GM23338 (cell line): ENCODE measurements at regions not wholly inside any gene's neighbourhood (a gene's known extent, or its start where the extent isn't known, plus 50 kb on each side); places are given as distances from the start of the nearest gene placed in this dataset.
"Not testable (repeated sequence)": the region's sequence is repeated elsewhere in the genome, so short reads cannot be mapped to it uniquely, and the experiment has no call there.

Experiments used
- ATAC-seq: fragments of 200-7000 bp; cut with Tn5 transposase; 3 replicates; pipeline ENCODE4 v1.9.1; 2020
- DNase-seq: peaks from one replicate; pipeline ENCODE4 v3.0.0-alpha.2; 2015; ENCODE audit warnings: low spot score
- H2AFZ ChIP-seq: fragments of 200-600 bp; sonication (generic); 2 replicates; pipeline ENCODE4 v1.8.0; 2016; ENCODE audit warnings: antibody characterized with exemption, mild to moderate bottlenecking, moderate library complexity
- H3F3A ChIP-seq: fragments of 200-600 bp; sonication (generic); replicated peaks from 2 replicates; pipeline ENCODE4 v1.8.0; 2017; ENCODE audit warnings: antibody characterized with exemption, mixed run types, low read depth
- H3K27ac ChIP-seq: fragments of 200-600 bp; sonication (generic); 2 replicates; pipeline ENCODE4 v1.6.1; 2016; ENCODE audit warnings: low read depth
- H3K27me3 ChIP-seq: fragments of 200-600 bp; sonication (generic); 2 replicates; pipeline ENCODE4 v1.8.0; 2016; ENCODE audit warnings: mild to moderate bottlenecking, mixed run types, moderate library complexity; ENCODE audit not compliant: insufficient read depth
- H3K36me3 ChIP-seq: fragments of 200-600 bp; sonication (generic); 2 replicates; pipeline ENCODE4 v1.8.0; 2016; ENCODE audit warnings: mild to moderate bottlenecking; ENCODE audit not compliant: insufficient read depth
- H3K4me1 ChIP-seq: fragments of 200-600 bp; sonication (generic); 2 replicates; pipeline ENCODE4 v1.8.0; 2016; ENCODE audit warnings: mild to moderate bottlenecking, moderate library complexity; ENCODE audit not compliant: insufficient read depth
- H3K4me2 ChIP-seq: fragments of 200-600 bp; sonication (generic); 2 replicates; pipeline ENCODE4 v1.7.1; 2017; ENCODE audit warnings: mixed run types
- H3K4me3 ChIP-seq: fragments of 200-600 bp; sonication (generic); 2 replicates; pipeline ENCODE4 v1.6.1; 2016; ENCODE audit warnings: mixed run types
- H3K79me2 ChIP-seq: fragments of 200-600 bp; sonication (generic); replicated peaks from 2 replicates; pipeline ENCODE4 v1.8.0; 2017; ENCODE audit warnings: mild to moderate bottlenecking; ENCODE audit not compliant: insufficient read depth
- H3K9me2 ChIP-seq: fragments of 200-600 bp; sonication (generic); 2 replicates; pipeline ENCODE4 v1.8.0; 2017; ENCODE audit not compliant: insufficient read depth
- H4K20me1 ChIP-seq: fragments of 200-600 bp; sonication (generic); replicated peaks from 2 replicates; pipeline ENCODE4 v1.8.0; 2017; ENCODE audit warnings: mild to moderate bottlenecking; ENCODE audit not compliant: insufficient read depth
- H3K27ac Mint-ChIP-seq: 2 replicates; pipeline ENCODE4 v1.8.0; 2020; ENCODE audit warnings: inconsistent platforms, mild to moderate bottlenecking, moderate library complexity, mixed read lengths
- H3K27me3 Mint-ChIP-seq: 3 replicates; pipeline ENCODE4 v1.8.0; 2022; ENCODE audit warnings: low read depth, mild to moderate bottlenecking, moderate library complexity, mixed read lengths, inconsistent platforms; ENCODE audit not compliant: insufficient read depth, poor library complexity
- H3K36me3 Mint-ChIP-seq: 3 replicates; pipeline ENCODE4 v1.8.0; 2021; ENCODE audit warnings: low read depth, mild to moderate bottlenecking, inconsistent platforms, moderate library complexity, mixed read lengths
- H3K4me1 Mint-ChIP-seq: 3 replicates; pipeline ENCODE4 v1.8.0; 2020; ENCODE audit warnings: mild to moderate bottlenecking, inconsistent platforms, mixed read lengths
- H3K4me3 Mint-ChIP-seq: 3 replicates; pipeline ENCODE4 v1.8.0; 2021; ENCODE audit warnings: moderate library complexity, mild to moderate bottlenecking, inconsistent platforms, mixed read lengths
- H3K9me3 Mint-ChIP-seq: 3 replicates; pipeline ENCODE4 v1.8.0; 2020; ENCODE audit warnings: moderate library complexity, mild to moderate bottlenecking, inconsistent platforms, mixed read lengths
- EZH2phosphoT487 ChIP-seq: fragments of 200-600 bp; sonication (generic); IDR thresholded peaks from one replicate; pipeline ENCODE4 v1.8.1; 2018; ENCODE audit warnings: antibody characterized with exemption; ENCODE audit not compliant: unreplicated experiment
- JUNB ChIP-seq: IDR thresholded peaks from one replicate; pipeline ENCODE4 v1.6.1; 2016; ENCODE audit warnings: antibody characterized with exemption; ENCODE audit not compliant: unreplicated experiment
- NANOG ChIP-seq: IDR thresholded peaks from 2 replicates; pipeline ENCODE4 v1.6.1; 2016; ENCODE audit warnings: antibody characterized with exemption, borderline replicate concordance
- REST ChIP-seq: IDR thresholded peaks from one replicate; pipeline ENCODE4 v1.6.1; 2018; ENCODE audit warnings: antibody characterized with exemption; ENCODE audit not compliant: unreplicated experiment
- ZNF114 ChIP-seq: fragments of 250-450 bp; sonication (Bioruptor Pico); IDR thresholded peaks from 2 replicates; pipeline ENCODE4 v1.5.0; 2020; ENCODE audit warnings: mild to moderate bottlenecking, moderate library complexity
- ZNF331 ChIP-seq: fragments of 250-450 bp; sonication (Bioruptor Pico); IDR thresholded peaks from 2 replicates; pipeline ENCODE4 v1.5.0; 2020; ENCODE audit warnings: low read depth, mild to moderate bottlenecking, moderate library complexity
- TF ChIP-seq, protein P1 (sequence below): IDR thresholded peaks from 2 replicates; pipeline ENCODE4 v1.6.1; 2016; ENCODE audit warnings: antibody characterized with exemption

DNA sequence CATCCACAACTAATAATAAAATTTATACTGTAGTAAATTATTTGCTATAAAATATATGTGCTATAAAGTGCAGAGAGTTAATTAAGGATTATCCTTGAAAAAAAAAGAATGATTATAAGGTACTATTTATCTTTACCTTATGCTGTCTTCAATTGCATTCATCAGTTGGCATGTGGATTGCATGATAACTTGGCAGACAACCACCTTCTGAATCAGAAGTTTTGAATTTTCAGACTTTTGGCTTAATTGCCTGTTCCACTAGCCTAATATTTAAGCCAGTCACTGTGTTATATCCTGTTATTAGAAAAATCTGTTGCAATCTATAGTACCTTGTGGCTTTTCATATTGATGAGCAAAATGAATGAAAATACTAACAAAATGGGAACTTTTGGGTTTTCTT lies 1040.3 kb upstream of the PCDH10 start:
- Histone ChIP-seq H3K36me3 (no peaks in the 10 kb centered on the region), H3K4me1 (no peaks in the 10 kb centered on the region), H2AFZ (no peak overlapping the region), H3F3A (no peaks in the 10 kb centered on the region), H3K4me2 (no peak overlapping the region), H3K9me2 (peaks cover 15% of the 10 kb centered on the region), H3K4me3 (no peak overlapping the region), H3K27ac (no peak overlapping the region), H3K27me3 (no peaks in the 10 kb centered on the region), H3K79me2 (no peaks in the 10 kb centered on the region), H4K20me1 (no peaks in the 10 kb centered on the region)
- no peak overlapping the region for H3K4me3 Mint-ChIP-seq
- no peak for TF ChIP-seq JUNB
- no peak for TF ChIP-seq REST
- TF ChIP-seq EZH2phosphoT487: no peak
- TF ChIP-seq ZNF114: no peak
- TF ChIP-seq, protein P1, sequence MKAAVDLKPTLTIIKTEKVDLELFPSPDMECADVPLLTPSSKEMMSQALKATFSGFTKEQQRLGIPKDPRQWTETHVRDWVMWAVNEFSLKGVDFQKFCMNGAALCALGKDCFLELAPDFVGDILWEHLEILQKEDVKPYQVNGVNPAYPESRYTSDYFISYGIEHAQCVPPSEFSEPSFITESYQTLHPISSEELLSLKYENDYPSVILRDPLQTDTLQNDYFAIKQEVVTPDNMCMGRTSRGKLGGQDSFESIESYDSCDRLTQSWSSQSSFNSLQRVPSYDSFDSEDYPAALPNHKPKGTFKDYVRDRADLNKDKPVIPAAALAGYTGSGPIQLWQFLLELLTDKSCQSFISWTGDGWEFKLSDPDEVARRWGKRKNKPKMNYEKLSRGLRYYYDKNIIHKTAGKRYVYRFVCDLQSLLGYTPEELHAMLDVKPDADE: no peak
- peaks cover 11% of the 10 kb centered on the region; the same call in 1 of the 3 replicates for H3K9me3 Mint-ChIP-seq
- DNase-seq (no peak), ATAC-seq (no peak)
- peaks cover 9% of the 10 kb centered on the region; the same call in 2 of the 3 replicates for H3K36me3 Mint-ChIP-seq
- H3K27ac Mint-ChIP-seq: no peak overlapping the region
- H3K4me1 Mint-ChIP-seq: no peaks in the 10 kb centered on the region
- peaks cover 2% of the 10 kb centered on the region for H3K27me3 Mint-ChIP-seq

- no peak for DNase-seq
- Mint-ChIP-seq H3K4me1 (no peaks in the 10 kb centered on the region), H3K36me3 (peaks cover 28% of the 10 kb centered on the region), H3K9me3 (peaks cover 30% of the 10 kb centered on the region), H3K27me3 (peaks cover 10% of the 10 kb centered on the region), H3K4me3 (no peak overlapping the region), H3K27ac (no peak overlapping the region)
- no peak for ATAC-seq
- Histone ChIP-seq H2AFZ (no peak overlapping the region), H4K20me1 (no peaks in the 10 kb centered on the region), H3K4me1 (no peaks in the 10 kb centered on the region), H3K9me2 (peaks cover 16% of the 10 kb centered on the region; the same call in 1 of the 2 replicates), H3K36me3 (no peaks in the 10 kb centered on the region), H3K27ac (no peak overlapping the region), H3K4me2 (no peak overlapping the region), H3K27me3 (no peaks in the 10 kb centered on the region), H3K4me3 (no peak overlapping the region), H3F3A (no peaks in the 10 kb centered on the region), H3K79me2 (no peaks in the 10 kb centered on the region)
- TF ChIP-seq, protein P1: no peak
- TF ChIP-seq ZNF331 (CRISPR knock-in tag) (no peak), NANOG (no peak), REST (no peak)
Measured at GRCh38 chr4:132114885-132115284, 1034.2 kb upstream of the PCDH10 start.

DNA sequence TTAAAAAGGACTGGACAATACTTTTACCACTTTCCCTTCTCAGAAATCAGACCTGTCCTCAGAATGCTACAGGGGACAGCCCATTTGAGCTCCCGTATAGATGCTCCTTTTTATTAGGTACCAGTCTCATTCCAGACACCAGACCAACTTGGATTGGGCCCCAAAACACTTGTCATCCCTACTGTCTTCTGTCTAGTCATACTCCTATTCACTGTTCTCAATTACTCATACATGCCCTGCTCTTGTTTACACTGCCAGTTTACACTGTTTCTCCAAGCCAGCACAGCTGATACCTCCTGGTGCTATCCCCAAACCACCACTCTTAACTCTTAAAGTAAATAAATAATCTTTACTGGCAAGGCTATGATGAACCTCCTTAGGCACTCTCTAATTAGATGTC lies 1026.4 kb upstream of the PCDH10 start:
- DNase-seq: not testable (repeated sequence)
- peaks cover 62% of the 10 kb centered on the region for H3K36me3 Mint-ChIP-seq

More for the DNA sequence above, 1026.4 kb upstream of the PCDH10 start:
- not testable (repeated sequence) for H3K27me3 ChIP-seq, H4K20me1 ChIP-seq, H3K36me3 ChIP-seq, H3K9me2 ChIP-seq, H3K4me3 Mint-ChIP-seq, H3K4me2 ChIP-seq, H3K79me2 ChIP-seq, ATAC-seq, H2AFZ ChIP-seq, H3F3A ChIP-seq, H3K4me3 ChIP-seq
- Mint-ChIP-seq H3K9me3 (peaks cover 48% of the 10 kb centered on the region), H3K4me1 (peaks cover 46% of the 10 kb centered on the region), H3K27me3 (peaks cover 15% of the 10 kb centered on the region), H3K27ac (peak overlapping the region; percentile 39; the same call in 1 of the 2 replicates)
- H3K27ac ChIP-seq: peak overlapping the region; percentile 78; the same call in 1 of the 2 replicates
- peaks cover 35% of the 10 kb centered on the region for H3K4me1 ChIP-seq
